Body of pancreas (tissue), 4 donors: ENCODE measurements at regions not wholly inside any gene's neighbourhood (a gene's known extent, or its start where the extent isn't known, plus 50 kb on each side); places are given as distances from the start of the nearest gene placed in this dataset.

Experiments
- ATAC-seq: fragments of 150-250 bp; one replicate; pipeline ENCODE4 v1.9.1; 2016
- DNase-seq, 4 donors: peaks; one replicate each; pipeline ENCODE4 v3.0.0-alpha.2; 2019
- H3K27ac ChIP-seq, 4 donors: fragments of 200-600 bp; sonication (generic); 1 replicate in 3 of 4; 2 replicates in 1 of 4; pipeline versions ENCODE4 v1.5.1 to v1.6.1; 2016 to 2019; ENCODE audit warnings: mild to moderate bottlenecking in 1 of 4, mixed read lengths in 1 of 4, moderate library complexity in 1 of 4
- H3K27me3 ChIP-seq, 2 donors: fragments of 200-600 bp; sonication (generic); one replicate each; pipeline ENCODE4 v1.6.0; 2016; ENCODE audit warnings: mild to moderate bottlenecking in 1 of 2
- H3K36me3 ChIP-seq, 2 donors: fragments of 200-600 bp; sonication (generic); replicated peaks in 1 of 2; 2 replicates each; pipeline ENCODE4 v1.5.1; 2016; ENCODE audit warnings: low read depth in 2 of 2; ENCODE audit not compliant: insufficient read depth in 1 of 2
- H3K4me1 ChIP-seq: fragments of 200-600 bp; sonication (generic); one replicate; pipeline ENCODE4 v1.6.0; 2016
- H3K4me3 ChIP-seq, 2 donors: fragments of 200-600 bp; sonication (generic); 1 replicate in 1 of 2; 2 replicates in 1 of 2; pipeline ENCODE4 v1.5.1; 2016 to 2019
- H3K9me3 ChIP-seq, 3 donors: fragments of 200-600 bp; sonication (generic); 1 replicate in 2 of 3; 2 replicates in 1 of 3; pipeline ENCODE4 v1.5.1; 2016
- POLR2A ChIP-seq, 3 donors: fragments of 450-650 bp; IDR thresholded peaks; one replicate each; pipeline ENCODE4 v1.6.1; 2016; ENCODE audit warnings: antibody characterized with exemption in 3 of 3, mild to moderate bottlenecking in 2 of 3
- WGBS, 2 donors: methylation state at CpG; one replicate each; pipeline ENCODE4 v1.1.5; 2017; 5-methylcytosine and 5-hydroxymethylcytosine counted together
- intact Hi-C: fragments of 100-400 bp; cut with DNase I; formaldehyde crosslinking; loops from one replicate; pipeline ENCODE4 v1.15.1; 2023
- TF ChIP-seq, protein P1 (sequence below), 7 experiments: fragments of 450-650 bp in 4 of 7; fragments of 200-600 bp in 3 of 7; sonication (generic) in 3 of 7; IDR thresholded peaks; one replicate each; pipeline ENCODE4 v1.5.1; 2016 to 2019; ENCODE audit warnings: antibody characterized with exemption in 7 of 7

DNA sequence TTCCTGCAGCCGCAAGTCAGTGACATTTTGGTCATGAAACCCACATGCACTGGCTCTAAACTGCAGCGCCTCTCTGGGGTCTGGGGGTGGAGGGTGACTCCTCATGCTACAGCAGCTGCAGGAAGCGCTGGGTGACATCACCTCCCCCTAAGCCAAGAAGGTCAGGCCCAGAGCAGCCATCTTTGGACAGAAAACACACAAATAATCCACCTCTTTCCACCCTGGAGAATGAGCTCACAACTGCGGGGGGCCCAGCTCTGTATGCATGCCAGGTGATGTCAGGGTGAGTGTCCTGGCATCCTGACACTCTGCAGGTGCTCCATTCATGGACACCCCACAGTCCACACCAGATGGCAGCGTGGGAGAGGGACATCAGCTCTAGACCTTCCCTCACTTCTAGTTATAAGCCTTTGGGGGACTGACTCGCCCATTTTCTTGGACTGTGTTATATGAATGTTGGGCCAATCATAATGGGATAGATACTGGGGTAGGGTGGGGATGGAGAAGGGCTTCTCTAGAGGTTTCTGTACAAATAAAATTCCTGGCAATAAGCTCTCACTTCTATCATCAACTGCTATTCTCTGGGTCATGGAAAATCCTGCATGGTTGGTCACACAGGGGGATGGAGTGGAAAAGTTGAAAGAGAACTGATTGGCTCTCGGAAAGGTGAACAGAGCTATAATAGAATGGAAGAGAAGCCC, 70.7 kb upstream of the THBS1 start:
- 81 to 86% methylated on average over 5 to 7 of the region's 7 CpGs for WGBS, 2 donors
- no peaks in the 10 kb centered on the region for H3K4me1 ChIP-seq
- no peaks in the 10 kb centered on the region for H3K9me3 ChIP-seq
- no peak for TF ChIP-seq POLR2A (IDR thresholded peaks at IDR 0.05)
- TF ChIP-seq, protein P1, sequence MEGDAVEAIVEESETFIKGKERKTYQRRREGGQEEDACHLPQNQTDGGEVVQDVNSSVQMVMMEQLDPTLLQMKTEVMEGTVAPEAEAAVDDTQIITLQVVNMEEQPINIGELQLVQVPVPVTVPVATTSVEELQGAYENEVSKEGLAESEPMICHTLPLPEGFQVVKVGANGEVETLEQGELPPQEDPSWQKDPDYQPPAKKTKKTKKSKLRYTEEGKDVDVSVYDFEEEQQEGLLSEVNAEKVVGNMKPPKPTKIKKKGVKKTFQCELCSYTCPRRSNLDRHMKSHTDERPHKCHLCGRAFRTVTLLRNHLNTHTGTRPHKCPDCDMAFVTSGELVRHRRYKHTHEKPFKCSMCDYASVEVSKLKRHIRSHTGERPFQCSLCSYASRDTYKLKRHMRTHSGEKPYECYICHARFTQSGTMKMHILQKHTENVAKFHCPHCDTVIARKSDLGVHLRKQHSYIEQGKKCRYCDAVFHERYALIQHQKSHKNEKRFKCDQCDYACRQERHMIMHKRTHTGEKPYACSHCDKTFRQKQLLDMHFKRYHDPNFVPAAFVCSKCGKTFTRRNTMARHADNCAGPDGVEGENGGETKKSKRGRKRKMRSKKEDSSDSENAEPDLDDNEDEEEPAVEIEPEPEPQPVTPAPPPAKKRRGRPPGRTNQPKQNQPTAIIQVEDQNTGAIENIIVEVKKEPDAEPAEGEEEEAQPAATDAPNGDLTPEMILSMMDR (IDR thresholded peaks at IDR 0.05), result no peak
- no peak overlapping the region for H3K4me3 ChIP-seq
- no peaks in the 10 kb centered on the region for H3K27me3 ChIP-seq
- ATAC-seq, result no peak
- intact Hi-C loops, result no loop called here
- no peaks in the 10 kb centered on the region for H3K36me3 ChIP-seq
- DNase-seq, result no peak
- H3K27ac ChIP-seq, result no peak overlapping the region

DNA sequence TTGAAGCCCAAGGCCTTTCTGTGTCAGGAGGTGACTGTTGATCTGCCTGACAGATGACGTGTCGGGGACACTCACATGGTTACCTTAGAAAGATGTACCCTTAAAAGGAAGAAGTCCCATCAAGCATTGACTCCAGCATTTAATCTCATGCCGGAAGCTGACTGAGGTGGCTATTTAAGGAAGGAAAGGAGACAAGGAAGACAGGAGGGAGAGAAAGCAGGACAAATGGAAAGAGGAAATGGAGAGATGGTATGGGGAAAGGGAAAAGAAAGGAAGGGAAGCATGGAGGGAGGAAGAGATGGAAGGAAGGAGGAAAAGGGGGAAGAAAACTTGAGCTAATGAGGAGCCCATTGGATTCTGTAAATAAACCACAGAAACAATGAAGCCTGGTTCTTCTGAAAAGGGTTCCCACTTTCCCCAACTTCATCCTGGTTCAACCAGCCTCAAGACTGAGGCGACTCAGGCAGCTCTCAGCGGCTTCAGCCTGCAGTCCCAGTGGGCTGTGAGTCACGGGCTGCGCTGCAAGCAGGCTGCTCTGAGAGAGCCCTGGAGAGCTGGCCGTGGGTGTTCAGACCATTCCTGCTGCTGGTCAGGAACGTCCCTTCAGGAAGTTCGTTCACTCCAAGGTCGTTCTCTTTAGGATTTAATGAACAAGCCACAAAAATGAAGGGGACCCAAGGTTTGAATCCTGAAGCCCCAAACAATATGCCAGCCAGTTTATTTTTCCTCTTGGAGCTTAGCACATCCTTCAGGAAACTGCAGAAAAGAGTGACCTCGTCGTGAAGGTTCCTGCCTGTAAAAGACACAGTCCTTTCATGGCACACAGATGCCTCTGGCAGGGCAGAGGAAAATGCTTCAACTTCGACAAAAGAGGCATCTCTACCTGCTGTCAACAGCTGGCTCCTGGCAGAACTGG, 69.6 kb upstream of the THBS1 start:
- H3K9me3 ChIP-seq, result no peaks in the 10 kb centered on the region
- no peak overlapping the region for H3K27ac ChIP-seq
- no peak for TF ChIP-seq POLR2A (IDR thresholded peaks at IDR 0.05)
- TF ChIP-seq, protein P1 (IDR thresholded peaks at IDR 0.05), result no peak
- H3K27me3 ChIP-seq, result no peaks in the 10 kb centered on the region
- no peaks in the 10 kb centered on the region for H3K36me3 ChIP-seq
- ATAC-seq (peak; percentile 55), DNase-seq (peak in 3 of 4 donors; percentile 21 to 44 (median 36))
- no peaks in the 10 kb centered on the region for H3K4me1 ChIP-seq
- intact Hi-C loops, result no loop called here
- WGBS, 2 donors, result 54 to 57% methylated on average over 14 of the region's 14 CpGs
- H3K4me3 ChIP-seq, result no peak overlapping the region

DNA sequence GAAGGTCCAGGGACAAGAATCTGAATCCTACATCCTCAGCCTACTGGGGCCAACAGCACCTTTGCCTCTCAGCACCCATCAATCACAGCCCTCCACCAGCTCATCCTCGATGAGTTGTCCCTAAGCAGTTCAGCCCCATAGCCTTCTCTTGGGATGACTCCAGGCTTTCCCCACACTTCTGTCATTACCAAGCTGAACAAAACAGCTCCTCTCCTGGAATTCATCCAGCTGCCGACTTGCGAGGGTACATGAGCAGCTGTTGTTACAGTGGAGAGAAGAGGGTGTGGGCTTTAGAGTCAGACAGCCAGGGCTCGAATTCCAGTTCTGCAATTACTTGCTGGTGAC, 69.0 kb upstream of the THBS1 start:
- TF ChIP-seq POLR2A (IDR thresholded peaks at IDR 0.05), result no peak
- TF ChIP-seq, protein P1 (IDR thresholded peaks at IDR 0.05), result no peak
- WGBS, 2 donors, result 39 to 43% methylated on average over 4 of the region's 4 CpGs
- no peaks in the 10 kb centered on the region for H3K36me3 ChIP-seq
- H3K27me3 ChIP-seq, result no peaks in the 10 kb centered on the region
- ATAC-seq (peak; percentile 15), DNase-seq (peak in 1 of 4 donors; percentile 15)
- intact Hi-C loops, result no loop called here
- no peaks in the 10 kb centered on the region for H3K9me3 ChIP-seq
- H3K4me3 ChIP-seq, result no peak overlapping the region
- no peaks in the 10 kb centered on the region for H3K4me1 ChIP-seq
- no peak overlapping the region for H3K27ac ChIP-seq

DNA sequence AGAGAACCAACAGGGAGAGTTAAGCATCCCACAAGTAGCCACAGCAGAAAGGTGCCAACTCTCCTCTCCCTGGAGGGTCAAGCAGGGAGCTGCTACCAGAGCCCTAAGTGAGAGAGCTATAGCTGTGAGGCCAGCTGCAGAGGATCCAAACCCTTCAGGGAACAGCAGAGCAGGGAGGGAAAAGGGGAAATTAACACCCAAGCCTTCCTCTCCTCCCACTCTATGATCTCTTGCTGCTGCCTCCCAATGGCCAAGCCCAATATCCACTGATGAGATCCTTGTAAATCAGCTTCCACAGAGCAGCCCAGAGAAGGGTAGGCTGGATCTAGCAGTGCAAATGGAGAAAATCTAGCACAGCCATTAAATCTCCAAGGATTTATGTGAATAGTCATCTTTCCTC, 68.2 kb upstream of the THBS1 start:
- H3K27me3 ChIP-seq, result no peaks in the 10 kb centered on the region
- no peak overlapping the region for H3K4me3 ChIP-seq
- no peaks in the 10 kb centered on the region for H3K9me3 ChIP-seq
- no peak for DNase-seq
- TF ChIP-seq POLR2A (IDR thresholded peaks at IDR 0.05), result no peak
- TF ChIP-seq, protein P1 (IDR thresholded peaks at IDR 0.05), result no peak
- intact Hi-C loops, result no loop called here
- H3K36me3 ChIP-seq, result no peaks in the 10 kb centered on the region
- H3K27ac ChIP-seq, result no peak overlapping the region
- ATAC-seq, result no peak
- H3K4me1 ChIP-seq, result no peaks in the 10 kb centered on the region
